IMR-90 (cell line): ENCODE measurements at regions not wholly inside any gene's neighbourhood (a gene's known extent, or its start where the extent isn't known, plus 50 kb on each side); places are given as distances from the start of the nearest gene placed in this dataset.

ENCODE experiments used
- ATAC-seq: fragments of 200-7000 bp; cut with Tn5 transposase; 2 replicates; pipeline ENCODE4 v1.9.1; 2020; ENCODE audit warnings: low read depth, mild to moderate bottlenecking, moderate library complexity
- BruUV-seq: library from RNA; stranded (reverse); fragments of 400-500 nt; replicated peaks from 2 replicates; lab custom pipeline; 2021; lab: Mats Ljungman, UMichigan
- CTCF ChIA-PET: fragments of 300-600 bp; formaldehyde crosslinking; extraction: SDS; loops from one replicate; lab custom pipeline; 2021; ENCODE audit warnings: antibody characterized with exemption; lab: Yijun Ruan, JAX
- POLR2A ChIA-PET: fragments of 300-600 bp; sonication (Branson Sonifier 250); formaldehyde crosslinking; loops from one replicate; lab custom pipeline; 2022; ENCODE audit warnings: antibody characterized with exemption; ENCODE audit not compliant: unreplicated experiment; lab: Charles Lee
- DNase-seq: peaks from one replicate; pipeline ENCODE4 v3.0.0; 2013
- H2AFZ ChIP-seq: replicated peaks from 2 replicates; pipeline ENCODE3; 2013; ENCODE audit warnings: low read length, mild to moderate bottlenecking; ENCODE audit not compliant: poor library complexity
- H2AK5ac ChIP-seq: 2 replicates; pipeline ENCODE4 v1.6.1; 2013; ENCODE audit warnings: low read depth, low read length, inconsistent platforms
- H2AK9ac ChIP-seq: replicated peaks from 2 replicates; pipeline ENCODE3; 2013; ENCODE audit warnings: mild to moderate bottlenecking, low read depth, low read length, moderate library complexity; ENCODE audit not compliant: poor library complexity
- H2BK120ac ChIP-seq: 2 replicates; pipeline ENCODE4 v1.6.1; 2013; ENCODE audit warnings: low read depth, low read length, inconsistent platforms
- H2BK15ac ChIP-seq: 3 replicates; pipeline ENCODE4 v1.6.1; 2013; ENCODE audit warnings: low read depth, low read length, inconsistent platforms
- H2BK20ac ChIP-seq: 2 replicates; pipeline ENCODE4 v1.6.1; 2013; ENCODE audit warnings: low read depth, mild to moderate bottlenecking, inconsistent platforms, low read length, moderate library complexity
- H2BK5ac ChIP-seq: 2 replicates; pipeline ENCODE4 v1.6.1; 2013; ENCODE audit warnings: mild to moderate bottlenecking, low read depth, low read length, inconsistent platforms; ENCODE audit not compliant: poor library complexity, severe bottlenecking
- H3K14ac ChIP-seq: replicated peaks from 2 replicates; pipeline ENCODE4 v1.6.1; 2013; ENCODE audit warnings: low read depth, low read length, inconsistent platforms
- H3K18ac ChIP-seq: 2 replicates; pipeline ENCODE4 v1.6.1; 2013; ENCODE audit warnings: low read depth, low read length, control low read depth
- H3K23ac ChIP-seq: 2 replicates; pipeline ENCODE4 v1.6.1; 2013; ENCODE audit warnings: low read depth, low read length, inconsistent platforms
- H3K27ac ChIP-seq: 2 replicates; pipeline ENCODE4 v1.5.1; 2013; ENCODE audit warnings: mild to moderate bottlenecking, control low read depth, low read length; ENCODE audit not compliant: insufficient read depth
- H3K27me3 ChIP-seq: 2 replicates; pipeline ENCODE4 v1.6.1; 2013; ENCODE audit warnings: low read length; ENCODE audit not compliant: control insufficient read depth, insufficient read depth
- H3K36me3 ChIP-seq: 2 replicates; pipeline ENCODE4 v1.6.1; 2013; ENCODE audit warnings: low read length, mixed read lengths; ENCODE audit not compliant: control insufficient read depth, insufficient read depth
- H3K4ac ChIP-seq: 2 replicates; pipeline ENCODE4 v1.6.1; 2013; ENCODE audit warnings: low read depth, low read length, inconsistent platforms
- H3K4me1 ChIP-seq: 2 replicates; pipeline ENCODE4 v1.6.1; 2013; ENCODE audit warnings: low read length, mixed read lengths; ENCODE audit not compliant: control insufficient read depth, insufficient read depth
- H3K4me2 ChIP-seq: 2 replicates; pipeline ENCODE4 v1.6.1; 2013; ENCODE audit warnings: low read depth, mild to moderate bottlenecking, control low read depth, low read length, moderate library complexity
- H3K4me3 ChIP-seq: 2 replicates; pipeline ENCODE4 v1.5.1; 2013; ENCODE audit warnings: low read depth, mild to moderate bottlenecking, control low read depth, low read length, moderate library complexity; ENCODE audit not compliant: insufficient read depth
- H3K56ac ChIP-seq: 2 replicates; pipeline ENCODE4 v1.6.1; 2013; ENCODE audit warnings: low read length, inconsistent platforms; ENCODE audit not compliant: insufficient read depth; ENCODE audit errors: extremely low read depth
- H3K79me1 ChIP-seq, 2 experiments: 2 replicates each; pipeline ENCODE4 v1.6.1; 2013; ENCODE audit warnings: low read length in 2 of 2, inconsistent platforms in 1 of 2, low read depth in 1 of 2
- H3K9ac ChIP-seq: 2 replicates; pipeline ENCODE4 v1.6.1; 2013; ENCODE audit warnings: low read depth, low read length, control low read depth
- H3K9me1 ChIP-seq: 2 replicates; pipeline ENCODE4 v1.6.1; 2013; ENCODE audit warnings: low read length, inconsistent platforms; ENCODE audit not compliant: insufficient read depth
- H3K9me3 ChIP-seq: 2 replicates; pipeline ENCODE4 v1.6.1; 2013; ENCODE audit warnings: low read length; ENCODE audit not compliant: control insufficient read depth, insufficient read depth
- H4K20me1 ChIP-seq: 2 replicates; pipeline ENCODE4 v1.6.1; 2013; ENCODE audit warnings: low read length, inconsistent platforms; ENCODE audit not compliant: insufficient read depth
- H4K5ac ChIP-seq: 2 replicates; pipeline ENCODE4 v1.6.1; 2013; ENCODE audit warnings: mild to moderate bottlenecking, low read depth, low read length, control low read depth
- H4K8ac ChIP-seq, 2 experiments: 2 replicates each; pipeline ENCODE4 v1.6.1; 2013; ENCODE audit warnings: low read depth in 2 of 2, low read length in 2 of 2, control low read depth in 1 of 2, inconsistent platforms in 1 of 2
- H4K91ac ChIP-seq: 2 replicates; pipeline ENCODE4 v1.6.1; 2013; ENCODE audit warnings: low read depth, low read length, inconsistent platforms; ENCODE audit not compliant: insufficient read depth
- CEBPB ChIP-seq: IDR thresholded peaks from 2 replicates; pipeline ENCODE4 v1.6.1; 2012; ENCODE audit warnings: low read depth, low read length, improper control_type of control experiment
- CHD1 ChIP-seq: IDR thresholded peaks from 2 replicates; pipeline ENCODE4 v1.6.1; 2012; ENCODE audit warnings: low read depth, low read length, improper control_type of control experiment
- FOS ChIP-seq: fragments of 150-350 bp; IDR thresholded peaks from 2 replicates; pipeline ENCODE4 v1.6.1; 2016; ENCODE audit warnings: low read depth, low read length
- NFE2L2 ChIP-seq: fragments of 150-350 bp; IDR thresholded peaks from 2 replicates; pipeline ENCODE4 v1.6.1; 2016; ENCODE audit warnings: low read depth, mild to moderate bottlenecking, low read length
- RCOR1 ChIP-seq: IDR thresholded peaks from 2 replicates; pipeline ENCODE4 v1.6.1; 2012; ENCODE audit warnings: mild to moderate bottlenecking, low read length, improper control_type of control experiment; ENCODE audit not compliant: insufficient replicate concordance
- WGBS, 2 experiments: methylation state at CpG; one replicate each; pipeline versions ENCODE4 v1.1.5 to v1.1.7; 2013; ENCODE audit warnings: missing lambda C conversion rate in 2 of 2; ENCODE audit not compliant: insufficient read length in 1 of 2; ENCODE audit errors: extremely low coverage in 2 of 2; 5-methylcytosine and 5-hydroxymethylcytosine counted together
- dilution Hi-C: fragments of 300-500 bp; cut with HindIII; formaldehyde crosslinking; loops from one replicate; pipeline ENCODE4 v1.14.3; 2018; ENCODE audit warnings: low sequenced_read_pairs; ENCODE audit not compliant: unreplicated experiment
- in situ Hi-C: fragments of 300-500 bp; cut with MboI; formaldehyde crosslinking; loops from 3 replicates; pipeline ENCODE4 v1.14.3; 2019; ENCODE audit warnings: low sequenced_read_pairs, inconsistent platforms, mixed read lengths
- intact Hi-C: fragments of 100-400 bp; cut with micrococcal nuclease; formaldehyde crosslinking; loops from 2 replicates; pipeline ENCODE4 v1.10.0; 2022
- TF ChIP-seq, protein P1 (sequence below): conservative IDR thresholded peaks from 2 replicates; pipeline ENCODE4 v1.5.1; 2012; ENCODE audit warnings: mild to moderate bottlenecking, low read depth, low read length, improper control_type of control experiment
- TF ChIP-seq, protein P2 (sequence below): fragments of 150-350 bp; IDR thresholded peaks from 2 replicates; pipeline ENCODE4 v1.6.1; 2016; ENCODE audit warnings: low read depth, mild to moderate bottlenecking, low read length, moderate library complexity, borderline replicate concordance

DNA sequence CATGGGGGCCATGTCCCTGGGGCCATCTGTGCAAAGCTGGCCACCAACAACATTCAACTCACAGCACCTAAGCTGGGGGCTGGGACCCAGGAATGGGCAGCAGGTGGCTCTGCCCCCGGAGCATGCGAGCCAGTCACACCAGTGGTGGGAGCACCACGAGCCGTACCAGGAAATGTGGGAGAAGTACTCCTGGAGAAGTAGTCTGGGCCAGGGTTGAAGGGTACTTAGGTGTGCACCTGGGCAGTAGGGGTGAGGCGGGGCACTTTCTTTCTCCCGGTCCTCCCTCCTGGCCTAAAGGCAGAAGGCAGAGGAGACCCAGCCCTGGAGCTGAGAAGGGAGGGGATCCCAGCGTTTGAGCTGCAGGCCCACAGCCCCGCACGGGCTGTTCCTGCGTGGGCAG is 94.2 kb downstream of the PLXNA1 start:
- POLR2A ChIA-PET, result no interaction called here

More for the DNA sequence above, 94.2 kb downstream of the PLXNA1 start:
- TF ChIP-seq FOS (no peak), NFE2L2 (no peak), CEBPB (no peak), CHD1 (no peak), RCOR1 (no peak)
- TF ChIP-seq, protein P1, sequence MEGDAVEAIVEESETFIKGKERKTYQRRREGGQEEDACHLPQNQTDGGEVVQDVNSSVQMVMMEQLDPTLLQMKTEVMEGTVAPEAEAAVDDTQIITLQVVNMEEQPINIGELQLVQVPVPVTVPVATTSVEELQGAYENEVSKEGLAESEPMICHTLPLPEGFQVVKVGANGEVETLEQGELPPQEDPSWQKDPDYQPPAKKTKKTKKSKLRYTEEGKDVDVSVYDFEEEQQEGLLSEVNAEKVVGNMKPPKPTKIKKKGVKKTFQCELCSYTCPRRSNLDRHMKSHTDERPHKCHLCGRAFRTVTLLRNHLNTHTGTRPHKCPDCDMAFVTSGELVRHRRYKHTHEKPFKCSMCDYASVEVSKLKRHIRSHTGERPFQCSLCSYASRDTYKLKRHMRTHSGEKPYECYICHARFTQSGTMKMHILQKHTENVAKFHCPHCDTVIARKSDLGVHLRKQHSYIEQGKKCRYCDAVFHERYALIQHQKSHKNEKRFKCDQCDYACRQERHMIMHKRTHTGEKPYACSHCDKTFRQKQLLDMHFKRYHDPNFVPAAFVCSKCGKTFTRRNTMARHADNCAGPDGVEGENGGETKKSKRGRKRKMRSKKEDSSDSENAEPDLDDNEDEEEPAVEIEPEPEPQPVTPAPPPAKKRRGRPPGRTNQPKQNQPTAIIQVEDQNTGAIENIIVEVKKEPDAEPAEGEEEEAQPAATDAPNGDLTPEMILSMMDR, result no peak
- TF ChIP-seq, protein P2, sequence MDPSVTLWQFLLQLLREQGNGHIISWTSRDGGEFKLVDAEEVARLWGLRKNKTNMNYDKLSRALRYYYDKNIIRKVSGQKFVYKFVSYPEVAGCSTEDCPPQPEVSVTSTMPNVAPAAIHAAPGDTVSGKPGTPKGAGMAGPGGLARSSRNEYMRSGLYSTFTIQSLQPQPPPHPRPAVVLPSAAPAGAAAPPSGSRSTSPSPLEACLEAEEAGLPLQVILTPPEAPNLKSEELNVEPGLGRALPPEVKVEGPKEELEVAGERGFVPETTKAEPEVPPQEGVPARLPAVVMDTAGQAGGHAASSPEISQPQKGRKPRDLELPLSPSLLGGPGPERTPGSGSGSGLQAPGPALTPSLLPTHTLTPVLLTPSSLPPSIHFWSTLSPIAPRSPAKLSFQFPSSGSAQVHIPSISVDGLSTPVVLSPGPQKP, result no peak
- Histone ChIP-seq H3K9me1 (no peaks in the 10 kb centered on the region), H3K56ac (no peak overlapping the region), H3K9ac (no peak overlapping the region), H3K23ac (no peak overlapping the region), H3K18ac (no peak overlapping the region), H3K9me3 (no peaks in the 10 kb centered on the region), H3K79me1 (no peaks in the 10 kb centered on the region), H3K4me2 (no peak overlapping the region), H2BK20ac (no peak overlapping the region), H2AFZ (no peak overlapping the region), H2BK120ac (no peak overlapping the region), H3K4ac (no peak overlapping the region), H4K91ac (no peak overlapping the region), H4K8ac (no peak overlapping the region), H3K4me3 (no peak overlapping the region), H3K14ac (no peak overlapping the region), H2AK9ac (no peak overlapping the region), H4K20me1 (no peaks in the 10 kb centered on the region), H3K4me1 (no peaks in the 10 kb centered on the region), H2AK5ac (no peak overlapping the region), H3K27me3 (peaks cover 14% of the 10 kb centered on the region), H2BK5ac (no peak overlapping the region), H4K5ac (no peak overlapping the region), H3K36me3 (no peaks in the 10 kb centered on the region), H3K27ac (no peak overlapping the region), H2BK15ac (no peak overlapping the region)
- dilution Hi-C loops, result no loop called here
- in situ Hi-C loops, result no loop called here
- intact Hi-C loops, result no loop called here
- ATAC-seq, result no peak
- 78% methylated on average over 3 of the region's 10 CpGs; no CpG with 5 or more reads in 1 of the 2 experiments for WGBS, 2 experiments
- CTCF ChIA-PET, result no interaction called here
- no TSS peak for BruUV-seq
- DNase-seq, result no peak
